Liver (tissue), 8 donors: ENCODE measurements at regions not wholly inside any gene's neighbourhood (a gene's known extent, or its start where the extent isn't known, plus 50 kb on each side); places are given as distances from the start of the nearest gene placed in this dataset.

Experiments
- DNase-seq: peaks from one replicate; pipeline ENCODE4 v3.0.0-alpha.2; 2017; ENCODE audit warnings: low spot score
- H3K27ac ChIP-seq, 2 donors: one replicate each; pipeline ENCODE4 v1.7.0; 2013; ENCODE audit warnings: inconsistent platforms in 2 of 2, low read length in 2 of 2, control low read depth in 1 of 2, low read depth in 1 of 2, mild to moderate bottlenecking in 1 of 2
- H3K27me3 ChIP-seq, 4 donors: one replicate each; pipeline versions ENCODE4 v1.6.1 to v1.7.0; 2013; ENCODE audit warnings: low read length in 3 of 4, inconsistent platforms in 1 of 4, mild to moderate bottlenecking in 1 of 4, moderate library complexity in 1 of 4; ENCODE audit not compliant: control insufficient read depth in 4 of 4, insufficient read depth in 4 of 4
- H3K36me3 ChIP-seq, 4 donors: one replicate each; pipeline versions ENCODE4 v1.6.1 to v1.7.0; 2013; ENCODE audit warnings: low read length in 3 of 4, mild to moderate bottlenecking in 3 of 4, low read depth in 1 of 4, moderate library complexity in 1 of 4; ENCODE audit not compliant: control insufficient read depth in 4 of 4, insufficient read depth in 3 of 4
- H3K4me1 ChIP-seq, 4 donors: one replicate each; pipeline versions ENCODE4 v1.6.1 to v1.7.0; 2013; ENCODE audit warnings: low read length in 3 of 4, mild to moderate bottlenecking in 3 of 4, moderate library complexity in 1 of 4; ENCODE audit not compliant: control insufficient read depth in 4 of 4, insufficient read depth in 4 of 4
- H3K4me3 ChIP-seq, 3 donors: one replicate each; pipeline versions ENCODE4 v1.6.1 to v1.7.0; 2013; ENCODE audit warnings: low read length in 3 of 3, control low read depth in 1 of 3, low read depth in 1 of 3, mild to moderate bottlenecking in 1 of 3
- H3K9ac ChIP-seq, 2 donors: one replicate each; pipeline ENCODE4 v1.7.0; 2013; ENCODE audit warnings: low read length in 2 of 2, mild to moderate bottlenecking in 2 of 2, moderate library complexity in 2 of 2, control low read depth in 1 of 2, low read depth in 1 of 2
- H3K9me3 ChIP-seq, 4 donors: one replicate each; pipeline versions ENCODE4 v1.6.1 to v1.7.0; 2013; ENCODE audit warnings: low read length in 3 of 4; ENCODE audit not compliant: control insufficient read depth in 4 of 4
- EGR1 ChIP-seq, 2 donors: IDR thresholded peaks; 2 replicates each; pipeline ENCODE4 v1.6.1; 2016 to 2018; ENCODE audit warnings: antibody characterized with exemption in 2 of 2, low read depth in 2 of 2
- FOXA1 ChIP-seq: IDR thresholded peaks from 2 replicates; pipeline ENCODE4 v1.6.1; 2016; ENCODE audit warnings: antibody characterized with exemption
- FOXA2 ChIP-seq: IDR thresholded peaks from 2 replicates; pipeline ENCODE4 v1.6.1; 2016; ENCODE audit warnings: antibody characterized with exemption
- HNF4A ChIP-seq, 2 donors: conservative IDR thresholded peaks; 2 replicates each; pipeline ENCODE4 v1.6.1; 2016; ENCODE audit warnings: antibody characterized with exemption in 2 of 2, mild to moderate bottlenecking in 2 of 2
- HNF4G ChIP-seq: IDR thresholded peaks from 2 replicates; pipeline ENCODE4 v1.6.1; 2016; ENCODE audit warnings: antibody characterized with exemption
- JUND ChIP-seq, 2 donors: IDR thresholded peaks; 2 replicates each; pipeline ENCODE4 v1.6.1; 2016; ENCODE audit warnings: antibody characterized with exemption in 2 of 2
- NR2F2 ChIP-seq: IDR thresholded peaks from 2 replicates; pipeline ENCODE4 v1.6.1; 2016; ENCODE audit warnings: antibody characterized with exemption
- RXRA ChIP-seq, 2 donors: IDR thresholded peaks; 2 replicates each; pipeline ENCODE4 v1.6.1; 2017 to 2018; ENCODE audit warnings: antibody characterized with exemption in 2 of 2, mild to moderate bottlenecking in 1 of 2
- SP1 ChIP-seq: IDR thresholded peaks from 2 replicates; pipeline ENCODE4 v1.6.1; 2018; ENCODE audit warnings: antibody characterized with exemption, mild to moderate bottlenecking
- TAF1 ChIP-seq: conservative IDR thresholded peaks from 2 replicates; pipeline ENCODE4 v1.6.1; 2016; ENCODE audit warnings: antibody characterized with exemption, mild to moderate bottlenecking
- YY1 ChIP-seq: IDR thresholded peaks from 2 replicates; pipeline ENCODE4 v1.6.1; 2016; ENCODE audit warnings: antibody characterized with exemption, mild to moderate bottlenecking
- WGBS: extraction: QIAGEN DNeasy Blood & Tissue Kit; methylation state at CpG from one replicate; pipeline ENCODE4 v1.1.7; 2013; 5-methylcytosine and 5-hydroxymethylcytosine counted together
- TF ChIP-seq, protein P1 (sequence below): IDR thresholded peaks from 2 replicates; pipeline ENCODE4 v1.6.1; 2016; ENCODE audit warnings: antibody characterized with exemption
- TF ChIP-seq, protein P2 (sequence below): IDR thresholded peaks from 2 replicates; pipeline ENCODE4 v1.6.1; 2016; ENCODE audit warnings: antibody characterized with exemption
- TF ChIP-seq, protein P3 (sequence below): IDR thresholded peaks from 2 replicates; pipeline ENCODE4 v1.6.1; 2016; ENCODE audit warnings: antibody characterized with exemption
- TF ChIP-seq, protein P4 (sequence below): IDR thresholded peaks from 2 replicates; pipeline ENCODE4 v1.6.1; 2016; ENCODE audit warnings: antibody characterized with exemption, mild to moderate bottlenecking
- TF ChIP-seq, protein P5 (sequence below): fragments of 150-350 bp; IDR thresholded peaks from 2 replicates; pipeline ENCODE4 v1.5.1; 2017; ENCODE audit warnings: improper control_type of control experiment, low read depth, low read length; ENCODE audit not compliant: missing input control
- donor health status: healthy.
- donor health status: healthy.
- donor health status: healthy.
- donor health status: healthy.
- donor health status: healthy.

DNA sequence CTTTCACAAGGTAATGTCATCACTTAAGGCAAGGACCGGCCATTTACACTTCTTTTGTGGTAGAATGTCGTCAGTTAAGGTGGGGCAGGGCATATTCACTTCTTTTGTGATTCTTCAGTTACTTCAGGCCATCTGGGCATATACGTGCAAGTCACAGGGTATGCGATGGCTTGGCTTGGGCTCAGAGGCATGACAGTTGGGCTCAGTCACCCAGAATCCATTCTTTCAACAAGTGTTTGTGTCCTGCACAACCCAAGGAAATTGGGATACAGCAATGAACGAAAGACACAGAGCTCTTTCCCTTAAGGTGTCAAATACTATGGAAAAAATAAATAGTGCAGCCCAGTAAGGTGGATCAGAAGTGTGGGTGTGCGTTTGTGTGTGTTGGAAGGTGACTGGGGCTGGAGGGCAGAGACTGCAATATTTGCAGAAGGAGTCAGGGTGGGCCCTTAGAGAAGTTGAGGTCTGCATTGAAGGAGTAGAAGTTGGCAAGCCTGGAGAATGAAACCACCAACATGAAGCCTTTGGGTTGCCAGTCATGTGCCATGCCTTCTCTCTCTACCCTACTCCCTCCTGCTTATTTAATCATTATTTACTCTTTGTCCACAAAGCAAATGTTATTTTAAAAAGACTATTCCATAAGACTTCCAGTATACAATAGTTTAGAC is 222.8 kb upstream of the PRKCQ start (continued):
- TF ChIP-seq, protein P1, sequence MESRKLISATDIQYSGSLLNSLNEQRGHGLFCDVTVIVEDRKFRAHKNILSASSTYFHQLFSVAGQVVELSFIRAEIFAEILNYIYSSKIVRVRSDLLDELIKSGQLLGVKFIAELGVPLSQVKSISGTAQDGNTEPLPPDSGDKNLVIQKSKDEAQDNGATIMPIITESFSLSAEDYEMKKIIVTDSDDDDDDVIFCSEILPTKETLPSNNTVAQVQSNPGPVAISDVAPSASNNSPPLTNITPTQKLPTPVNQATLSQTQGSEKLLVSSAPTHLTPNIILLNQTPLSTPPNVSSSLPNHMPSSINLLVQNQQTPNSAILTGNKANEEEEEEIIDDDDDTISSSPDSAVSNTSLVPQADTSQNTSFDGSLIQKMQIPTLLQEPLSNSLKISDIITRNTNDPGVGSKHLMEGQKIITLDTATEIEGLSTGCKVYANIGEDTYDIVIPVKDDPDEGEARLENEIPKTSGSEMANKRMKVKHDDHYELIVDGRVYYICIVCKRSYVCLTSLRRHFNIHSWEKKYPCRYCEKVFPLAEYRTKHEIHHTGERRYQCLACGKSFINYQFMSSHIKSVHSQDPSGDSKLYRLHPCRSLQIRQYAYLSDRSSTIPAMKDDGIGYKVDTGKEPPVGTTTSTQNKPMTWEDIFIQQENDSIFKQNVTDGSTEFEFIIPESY: no peak
- TF ChIP-seq HNF4A (conservative IDR thresholded peaks at IDR 0.05) (no peak), RXRA (IDR thresholded peaks at IDR 0.05) (no peak), NR2F2 (no peak), EGR1 (IDR thresholded peaks at IDR 0.05; ENCODE audit: low read depth in 2 of 2) (no peak)
- TF ChIP-seq, protein P2, sequence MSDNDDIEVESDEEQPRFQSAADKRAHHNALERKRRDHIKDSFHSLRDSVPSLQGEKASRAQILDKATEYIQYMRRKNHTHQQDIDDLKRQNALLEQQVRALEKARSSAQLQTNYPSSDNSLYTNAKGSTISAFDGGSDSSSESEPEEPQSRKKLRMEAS: no peak
- TF ChIP-seq, protein P3, sequence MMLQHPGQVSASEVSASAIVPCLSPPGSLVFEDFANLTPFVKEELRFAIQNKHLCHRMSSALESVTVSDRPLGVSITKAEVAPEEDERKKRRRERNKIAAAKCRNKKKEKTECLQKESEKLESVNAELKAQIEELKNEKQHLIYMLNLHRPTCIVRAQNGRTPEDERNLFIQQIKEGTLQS: no peak

DNA sequence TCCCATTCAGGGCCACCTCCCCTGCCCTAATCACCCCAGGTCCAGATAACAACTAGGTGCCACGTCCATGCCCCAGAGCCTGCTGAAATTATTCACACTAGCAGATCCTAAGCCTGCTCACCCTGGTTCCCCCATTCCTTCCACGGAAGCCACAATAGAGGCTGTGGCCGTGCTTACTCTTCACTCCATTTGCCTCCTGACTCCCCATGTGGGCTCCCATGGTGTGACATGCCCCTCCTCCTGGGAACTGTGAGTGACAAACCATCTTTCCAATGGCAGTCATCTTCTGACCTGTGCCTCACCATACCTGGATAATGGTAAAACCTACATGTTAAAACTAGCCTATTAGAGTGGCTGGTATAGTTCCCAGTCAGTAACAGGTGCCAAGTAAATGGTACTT is 216.2 kb upstream of the PRKCQ start:
- H3K4me3 ChIP-seq: no peak overlapping the region
- H3K9ac ChIP-seq: no peak overlapping the region
- no peak overlapping the region for H3K27ac ChIP-seq
- no peaks in the 10 kb centered on the region for H3K36me3 ChIP-seq
- no peak for TF ChIP-seq EGR1 (IDR thresholded peaks at IDR 0.05; ENCODE audit: low read depth in 2 of 2)
- no peak for TF ChIP-seq TAF1
- TF ChIP-seq, protein P4, sequence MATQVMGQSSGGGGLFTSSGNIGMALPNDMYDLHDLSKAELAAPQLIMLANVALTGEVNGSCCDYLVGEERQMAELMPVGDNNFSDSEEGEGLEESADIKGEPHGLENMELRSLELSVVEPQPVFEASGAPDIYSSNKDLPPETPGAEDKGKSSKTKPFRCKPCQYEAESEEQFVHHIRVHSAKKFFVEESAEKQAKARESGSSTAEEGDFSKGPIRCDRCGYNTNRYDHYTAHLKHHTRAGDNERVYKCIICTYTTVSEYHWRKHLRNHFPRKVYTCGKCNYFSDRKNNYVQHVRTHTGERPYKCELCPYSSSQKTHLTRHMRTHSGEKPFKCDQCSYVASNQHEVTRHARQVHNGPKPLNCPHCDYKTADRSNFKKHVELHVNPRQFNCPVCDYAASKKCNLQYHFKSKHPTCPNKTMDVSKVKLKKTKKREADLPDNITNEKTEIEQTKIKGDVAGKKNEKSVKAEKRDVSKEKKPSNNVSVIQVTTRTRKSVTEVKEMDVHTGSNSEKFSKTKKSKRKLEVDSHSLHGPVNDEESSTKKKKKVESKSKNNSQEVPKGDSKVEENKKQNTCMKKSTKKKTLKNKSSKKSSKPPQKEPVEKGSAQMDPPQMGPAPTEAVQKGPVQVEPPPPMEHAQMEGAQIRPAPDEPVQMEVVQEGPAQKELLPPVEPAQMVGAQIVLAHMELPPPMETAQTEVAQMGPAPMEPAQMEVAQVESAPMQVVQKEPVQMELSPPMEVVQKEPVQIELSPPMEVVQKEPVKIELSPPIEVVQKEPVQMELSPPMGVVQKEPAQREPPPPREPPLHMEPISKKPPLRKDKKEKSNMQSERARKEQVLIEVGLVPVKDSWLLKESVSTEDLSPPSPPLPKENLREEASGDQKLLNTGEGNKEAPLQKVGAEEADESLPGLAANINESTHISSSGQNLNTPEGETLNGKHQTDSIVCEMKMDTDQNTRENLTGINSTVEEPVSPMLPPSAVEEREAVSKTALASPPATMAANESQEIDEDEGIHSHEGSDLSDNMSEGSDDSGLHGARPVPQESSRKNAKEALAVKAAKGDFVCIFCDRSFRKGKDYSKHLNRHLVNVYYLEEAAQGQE: no peak
- TF ChIP-seq FOXA2: no peak
- TF ChIP-seq JUND (IDR thresholded peaks at IDR 0.05): no peak
- TF ChIP-seq, protein P5, sequence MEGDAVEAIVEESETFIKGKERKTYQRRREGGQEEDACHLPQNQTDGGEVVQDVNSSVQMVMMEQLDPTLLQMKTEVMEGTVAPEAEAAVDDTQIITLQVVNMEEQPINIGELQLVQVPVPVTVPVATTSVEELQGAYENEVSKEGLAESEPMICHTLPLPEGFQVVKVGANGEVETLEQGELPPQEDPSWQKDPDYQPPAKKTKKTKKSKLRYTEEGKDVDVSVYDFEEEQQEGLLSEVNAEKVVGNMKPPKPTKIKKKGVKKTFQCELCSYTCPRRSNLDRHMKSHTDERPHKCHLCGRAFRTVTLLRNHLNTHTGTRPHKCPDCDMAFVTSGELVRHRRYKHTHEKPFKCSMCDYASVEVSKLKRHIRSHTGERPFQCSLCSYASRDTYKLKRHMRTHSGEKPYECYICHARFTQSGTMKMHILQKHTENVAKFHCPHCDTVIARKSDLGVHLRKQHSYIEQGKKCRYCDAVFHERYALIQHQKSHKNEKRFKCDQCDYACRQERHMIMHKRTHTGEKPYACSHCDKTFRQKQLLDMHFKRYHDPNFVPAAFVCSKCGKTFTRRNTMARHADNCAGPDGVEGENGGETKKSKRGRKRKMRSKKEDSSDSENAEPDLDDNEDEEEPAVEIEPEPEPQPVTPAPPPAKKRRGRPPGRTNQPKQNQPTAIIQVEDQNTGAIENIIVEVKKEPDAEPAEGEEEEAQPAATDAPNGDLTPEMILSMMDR: no peak
- no peak for TF ChIP-seq HNF4A (conservative IDR thresholded peaks at IDR 0.05)
- no peak for TF ChIP-seq RXRA (IDR thresholded peaks at IDR 0.05)
- TF ChIP-seq SP1: no peak
- TF ChIP-seq NR2F2: no peak
- TF ChIP-seq FOXA1: no peak
- no peak for TF ChIP-seq YY1
- TF ChIP-seq, protein P2: no peak
- TF ChIP-seq HNF4G: no peak
- TF ChIP-seq, protein P3: no peak
- TF ChIP-seq, protein P1: no peak
- WGBS: 70% methylated on average over 3 of the region's 3 CpGs
- no peak for DNase-seq
- H3K9me3 ChIP-seq: no peaks in the 10 kb centered on the region
- H3K4me1 ChIP-seq: no peaks in the 10 kb centered on the region
- no peaks in the 10 kb centered on the region for H3K27me3 ChIP-seq
